ENCODE measurements at regions not wholly inside any gene's neighbourhood (a gene's known extent, or its start where the extent isn't known, plus 50 kb on each side); places are given as distances from the start of the nearest gene placed in this dataset.

- no peak for DNase-seq (ENCODE audit: low read depth)
These were observed 451.3 kb downstream of the PMP22 start for GRCh38 chr17:14813649-14814370.

- no peak for DNase-seq (ENCODE audit: low read depth)
These were observed 456.7 kb downstream of the PMP22 start for GRCh38 chr17:14808425-14808824.

DNA sequence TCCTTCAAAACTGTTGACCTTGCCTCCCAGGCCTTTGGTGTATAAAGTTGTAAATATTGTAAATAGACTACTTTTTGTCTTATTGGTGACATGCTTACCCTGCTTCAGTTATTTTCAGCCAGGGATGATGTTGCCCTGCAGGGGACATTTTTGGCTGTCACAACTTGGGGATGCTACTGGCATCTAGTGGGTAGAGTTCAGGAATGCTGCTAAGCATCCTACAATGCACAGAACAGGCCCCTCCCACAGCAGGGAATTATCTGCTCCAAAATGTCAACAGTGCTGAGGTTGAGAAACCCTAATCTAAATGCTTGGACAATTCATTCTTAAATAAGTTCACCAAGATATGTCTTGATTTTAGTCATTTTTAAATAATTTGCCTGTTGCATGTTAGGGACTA, 459.8 kb downstream of the PMP22 start:
- no peak for DNase-seq (ENCODE audit: low read depth)

- DNase-seq (ENCODE audit: low read depth): no peak
These were observed 461.3 kb downstream of the PMP22 start for GRCh38 chr17:14803826-14804225.

GRCh38 chr17:14797801-14798200, 467.3 kb downstream of the PMP22 start:
- DNase-seq (ENCODE audit: low read depth): no peak

GRCh38 chr17:14797021-14797420, 468.1 kb downstream of the PMP22 start:
- DNase-seq (ENCODE audit: low read depth): no peak

GRCh38 chr17:14794961-14795360, 470.2 kb downstream of the PMP22 start:
- DNase-seq (ENCODE audit: low read depth): no peak

GRCh38 chr17:14793237-14793636, 471.9 kb downstream of the PMP22 start:
- DNase-seq (ENCODE audit: low read depth): no peak

DNA sequence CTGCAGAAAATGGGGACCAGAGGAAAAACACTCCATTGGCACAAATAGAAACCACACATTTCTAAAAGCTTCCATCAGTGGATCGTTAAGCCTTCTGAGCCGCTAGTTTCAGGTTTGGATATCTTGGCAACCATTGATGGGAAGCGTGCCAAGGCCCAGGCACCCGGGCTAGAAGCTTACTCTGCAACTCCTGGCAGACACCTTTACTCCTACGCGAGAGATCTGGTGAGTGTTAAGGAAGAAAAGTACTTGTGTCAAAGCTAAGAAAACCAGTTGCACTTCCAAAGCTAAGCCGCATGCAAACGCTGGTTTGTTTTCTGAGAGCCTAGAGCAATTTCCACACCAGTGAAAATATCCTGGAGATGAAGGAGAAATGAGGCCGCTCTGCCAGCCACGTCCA, 472.4 kb downstream of the PMP22 start:
- no peak for DNase-seq (ENCODE audit: low read depth)

DNA sequence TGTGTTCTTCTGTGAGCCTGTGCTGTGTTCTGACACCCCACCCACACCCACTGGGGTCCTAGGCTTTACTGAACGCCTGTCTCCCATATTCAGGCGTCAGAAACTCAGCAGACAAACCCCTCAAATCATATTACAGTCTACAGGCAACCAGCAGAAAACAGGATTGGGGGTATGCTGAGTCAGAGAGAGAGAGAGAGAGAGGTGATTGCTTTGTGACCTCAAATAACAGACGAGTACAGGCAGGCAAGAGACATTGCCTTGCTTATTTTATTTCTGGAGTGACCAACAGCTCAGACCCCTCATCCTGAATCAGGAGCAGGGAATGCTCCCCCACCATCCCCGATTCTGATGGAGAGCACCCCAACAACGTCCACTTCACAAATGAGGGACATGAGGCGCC, 473.9 kb downstream of the PMP22 start:
- DNase-seq (ENCODE audit: low read depth): no peak

DNA sequence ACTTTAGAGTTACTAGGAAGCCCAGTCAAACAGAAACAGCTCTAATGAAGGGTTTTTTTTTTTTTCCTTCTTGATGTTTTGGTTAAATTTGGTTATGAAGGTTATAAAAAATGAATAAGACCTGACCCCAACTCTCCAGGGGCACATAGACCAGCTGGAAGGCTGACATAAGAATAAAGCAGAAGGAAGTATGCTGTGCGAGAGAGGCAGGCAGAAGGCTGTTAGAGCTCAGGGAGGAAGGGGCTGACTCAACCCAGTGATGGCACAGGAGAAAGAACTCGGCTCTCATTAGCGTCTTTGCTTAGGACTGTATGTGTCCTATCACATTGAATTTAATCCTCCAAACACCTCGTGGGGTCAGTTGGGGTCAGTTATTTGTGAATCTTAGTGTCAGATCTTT, 474.6 kb downstream of the PMP22 start:
- DNase-seq (ENCODE audit: low read depth): no peak

GRCh38 chr17:14784997-14785696, 480.0 kb downstream of the PMP22 start:
- no peak for DNase-seq (ENCODE audit: low read depth)

GRCh38 chr17:14781123-14781522, 480.2 kb downstream of the HS3ST3B1 start:
- no peak for DNase-seq (ENCODE audit: low read depth)

DNA sequence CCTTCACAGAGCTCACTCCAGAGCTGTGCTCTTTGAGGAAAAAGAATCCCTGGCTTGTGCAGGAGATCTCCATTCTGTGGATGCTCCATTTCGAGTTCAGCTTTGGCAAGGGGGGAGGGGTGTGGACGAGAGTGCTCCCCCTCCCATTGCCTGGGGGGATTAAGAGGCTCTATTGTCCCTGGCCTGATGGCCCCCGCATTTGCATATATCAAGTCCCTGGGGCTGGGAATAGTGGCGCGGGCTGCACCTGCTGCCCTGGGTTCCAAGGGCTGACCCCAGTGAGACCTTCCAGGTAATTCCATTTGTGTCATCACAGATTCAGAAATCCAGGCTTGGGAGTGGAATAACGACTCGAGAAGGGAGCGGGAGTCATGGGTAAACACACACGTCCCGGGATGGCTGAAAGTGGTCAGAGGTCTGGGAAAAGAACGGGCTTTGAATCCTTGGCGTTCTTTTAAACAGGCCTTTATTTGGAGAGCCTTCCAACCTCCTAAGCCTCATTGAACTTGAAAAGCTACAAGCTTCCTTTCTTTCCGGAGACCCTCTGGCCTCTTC, 479.3 kb downstream of the HS3ST3B1 start:
- no peak for DNase-seq (ENCODE audit: low read depth)

- DNase-seq (ENCODE audit: low read depth): no peak
These were observed 478.4 kb downstream of the HS3ST3B1 start for GRCh38 chr17:14779241-14779640.

GRCh38 chr17:14777291-14777690, 476.4 kb downstream of the HS3ST3B1 start:
- DNase-seq (ENCODE audit: low read depth): no peak

GRCh38 chr17:14776791-14777190, 475.9 kb downstream of the HS3ST3B1 start:
- no peak for DNase-seq (ENCODE audit: low read depth)

DNA sequence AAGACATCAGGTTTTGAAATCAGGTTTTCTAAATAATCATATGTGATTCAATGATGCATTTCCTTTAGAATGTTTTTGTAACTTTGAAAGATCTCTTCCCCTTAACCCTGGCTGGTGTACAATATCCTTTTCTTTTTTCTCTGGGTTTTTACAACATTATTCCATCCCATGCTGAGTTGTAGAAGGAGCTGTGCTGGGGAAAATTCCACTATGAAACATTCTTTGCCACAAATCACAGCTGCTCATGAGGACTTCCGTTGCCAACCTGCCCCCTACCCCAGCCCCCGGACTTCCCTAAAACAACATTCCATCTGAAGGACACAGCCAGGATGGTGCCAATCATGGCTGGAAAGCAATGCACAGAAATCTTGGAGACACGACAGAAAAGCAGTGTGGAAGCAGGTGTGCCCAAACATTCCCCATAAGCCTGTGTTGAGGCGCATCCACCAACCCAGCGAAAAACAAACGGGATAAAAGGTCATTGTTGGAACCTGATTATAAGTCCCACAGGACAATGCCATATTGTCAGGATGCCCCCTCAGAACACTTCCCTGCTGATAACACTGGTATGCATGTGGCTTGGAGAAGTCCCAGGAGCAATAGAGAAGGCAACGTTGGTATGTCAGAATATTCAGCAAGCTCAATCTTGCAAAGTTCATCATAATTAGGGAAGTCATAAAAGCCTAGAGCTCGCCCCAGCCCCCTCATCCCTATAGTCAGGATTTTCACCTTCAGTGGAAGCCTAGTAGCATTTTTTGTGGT, 475.0 kb downstream of the HS3ST3B1 start:
- DNase-seq (ENCODE audit: low read depth): no peak

- DNase-seq (ENCODE audit: low read depth): no peak
These were observed 473.9 kb downstream of the HS3ST3B1 start for GRCh38 chr17:14774774-14775173.

DNA sequence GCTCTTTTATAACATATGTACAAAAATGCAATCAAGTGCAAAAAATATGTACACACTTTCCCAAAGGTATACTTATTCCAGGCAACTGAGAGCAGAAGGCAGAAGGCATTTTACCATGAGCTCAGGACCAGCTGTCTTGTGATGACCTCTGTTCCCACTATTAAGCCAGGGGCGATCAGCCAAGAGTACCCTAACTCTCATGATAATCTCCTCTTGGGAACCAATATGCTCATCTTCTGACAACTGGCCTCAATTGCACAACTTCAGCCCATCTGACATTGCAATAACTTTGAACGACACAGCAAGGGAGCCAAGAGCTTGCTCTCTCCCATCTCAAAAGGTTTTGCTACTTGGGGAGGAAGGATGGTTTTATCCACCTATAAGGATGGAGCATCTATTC, 471.9 kb downstream of the HS3ST3B1 start:
- DNase-seq (ENCODE audit: low read depth): no peak

- no peak for DNase-seq (ENCODE audit: low read depth)
These were observed 470.7 kb downstream of the HS3ST3B1 start for GRCh38 chr17:14771543-14771942.

DNA sequence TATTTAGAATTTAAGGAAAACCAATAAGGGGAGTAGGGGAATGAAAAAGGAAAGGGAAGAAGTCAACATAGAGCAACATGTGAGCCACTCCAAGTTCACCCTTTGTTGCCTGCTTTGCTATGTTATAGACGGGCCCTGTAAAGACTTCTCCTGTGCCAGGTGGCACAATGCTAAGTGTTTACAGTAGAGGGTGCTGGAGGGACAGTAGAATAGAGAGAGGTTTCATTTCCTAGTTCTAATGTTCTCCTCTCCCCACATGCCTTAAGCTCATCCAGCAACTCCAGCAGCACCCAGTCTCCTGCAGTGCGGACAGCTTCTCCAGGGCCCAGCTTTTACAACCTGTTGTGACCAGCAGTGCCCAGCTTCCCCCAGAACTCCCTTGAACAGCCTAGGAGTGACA, 468.0 kb downstream of the HS3ST3B1 start:
- DNase-seq (ENCODE audit: low read depth): no peak
